Liver (tissue), 3 donors: ENCODE measurements at regions not wholly inside any gene's neighbourhood (a gene's known extent, or its start where the extent isn't known, plus 50 kb on each side); places are given as distances from the start of the nearest gene placed in this dataset.

ENCODE experiments used
- ATF3 ChIP-seq: IDR thresholded peaks from 2 replicates; pipeline ENCODE4 v1.6.1; 2016; ENCODE audit warnings: antibody characterized with exemption
- CTCF ChIP-seq: fragments of 150-350 bp; IDR thresholded peaks from 2 replicates; pipeline ENCODE4 v1.5.1; 2017; ENCODE audit warnings: improper control_type of control experiment, low read depth, low read length; ENCODE audit not compliant: missing input control
- FOXA1 ChIP-seq: IDR thresholded peaks from 2 replicates; pipeline ENCODE4 v1.6.1; 2016; ENCODE audit warnings: antibody characterized with exemption
- RAD21 ChIP-seq, 2 donors: IDR thresholded peaks; 2 replicates each; pipeline ENCODE4 v1.6.1; 2016; ENCODE audit warnings: antibody characterized with exemption in 2 of 2, mild to moderate bottlenecking in 2 of 2
- REST ChIP-seq: IDR thresholded peaks from 2 replicates; pipeline ENCODE4 v1.6.1; 2016; ENCODE audit warnings: antibody characterized with exemption, mild to moderate bottlenecking
- SP1 ChIP-seq: IDR thresholded peaks from 2 replicates; pipeline ENCODE4 v1.6.1; 2018; ENCODE audit warnings: antibody characterized with exemption, mild to moderate bottlenecking
- TAF1 ChIP-seq: conservative IDR thresholded peaks from 2 replicates; pipeline ENCODE4 v1.6.1; 2016; ENCODE audit warnings: antibody characterized with exemption, mild to moderate bottlenecking
- ZBTB33 ChIP-seq: IDR thresholded peaks from 2 replicates; pipeline ENCODE4 v1.6.1; 2016; ENCODE audit warnings: antibody characterized with exemption
- donor health status: healthy.
- donor health status: healthy.

- no peak for TF ChIP-seq CTCF
- no peak for TF ChIP-seq ATF3
- TF ChIP-seq SP1 = no peak
- no peak for TF ChIP-seq ZBTB33
- TF ChIP-seq RAD21 (IDR thresholded peaks at IDR 0.05) = no peak
- no peak for TF ChIP-seq TAF1
- no peak for TF ChIP-seq REST
- TF ChIP-seq FOXA1 = no peak
These were observed 622.3 kb downstream of the MTRR start for GRCh38 chr5:8491254-8491653.
